HepG2 (cell line): ENCODE measurements at regions not wholly inside any gene's neighbourhood (a gene's known extent, or its start where the extent isn't known, plus 50 kb on each side); places are given as distances from the start of the nearest gene placed in this dataset.

Experiments used
- BORCS8-MEF2B ChIP-seq: sonication (generic); formaldehyde crosslinking; IDR thresholded peaks from 2 replicates; pipeline ENCODE4 v1.8.0; 2022; ENCODE audit warnings: mild to moderate bottlenecking, missing genetic modification reagents
- DMAP1 ChIP-seq: IDR thresholded peaks from 2 replicates; pipeline ENCODE4 v1.6.1; 2016
- GATAD2A ChIP-seq: IDR thresholded peaks from 2 replicates; pipeline ENCODE4 v1.6.1; 2016
- GTF3A ChIP-seq: sonication (generic); formaldehyde crosslinking; conservative IDR thresholded peaks from 2 replicates; pipeline ENCODE4 v1.4.0; 2020; ENCODE audit warnings: mild to moderate bottlenecking, missing genetic modification reagents
- HNRNPK ChIP-seq: fragments of 200-400 bp; formaldehyde crosslinking; IDR thresholded peaks from 2 replicates; pipeline ENCODE4 v1.6.1; 2018; ENCODE audit warnings: low read length, low read depth, moderate library complexity, mild to moderate bottlenecking; ENCODE audit not compliant: poor library complexity, severe bottlenecking
- MTF2 ChIP-seq: sonication (generic); formaldehyde crosslinking; IDR thresholded peaks from 2 replicates; pipeline ENCODE4 v1.5.0; 2020; ENCODE audit warnings: missing genetic modification reagents, borderline replicate concordance
- SAP130 ChIP-seq: IDR thresholded peaks from 2 replicates; pipeline ENCODE4 v1.6.1; 2016; ENCODE audit warnings: low read depth
- ZNF138 ChIP-seq: sonication (generic); formaldehyde crosslinking; IDR thresholded peaks from 2 replicates; pipeline ENCODE4 v1.5.0; 2020; ENCODE audit warnings: mild to moderate bottlenecking, low read depth, missing genetic modification reagents
- ZNF225 ChIP-seq: sonication (generic); formaldehyde crosslinking; IDR thresholded peaks from 2 replicates; pipeline ENCODE4 v1.4.0; 2020; ENCODE audit warnings: mild to moderate bottlenecking, missing genetic modification reagents
- ZNF234 ChIP-seq: sonication (generic); formaldehyde crosslinking; conservative IDR thresholded peaks from 2 replicates; pipeline ENCODE4 v1.5.1; 2020; ENCODE audit warnings: mild to moderate bottlenecking, missing genetic modification reagents
- ZNF274 ChIP-seq: sonication (generic); formaldehyde crosslinking; IDR thresholded peaks from 2 replicates; pipeline ENCODE4 v1.5.1; 2020; ENCODE audit warnings: mild to moderate bottlenecking, missing genetic modification reagents
- ZNF598 ChIP-seq: sonication (generic); formaldehyde crosslinking; IDR thresholded peaks from 2 replicates; pipeline ENCODE4 v1.5.1; 2020; ENCODE audit warnings: mild to moderate bottlenecking, missing genetic modification reagents, borderline replicate concordance
- ZNF788 ChIP-seq: sonication (generic); formaldehyde crosslinking; IDR thresholded peaks from 2 replicates; pipeline ENCODE4 v1.5.0; 2020; ENCODE audit warnings: mild to moderate bottlenecking, missing genetic modification reagents, borderline replicate concordance
- TF ChIP-seq, protein P1 (sequence below): sonication (generic); formaldehyde crosslinking; IDR thresholded peaks from 2 replicates; pipeline ENCODE4; 2020; ENCODE audit warnings: missing genetic modification reagents, mild to moderate bottlenecking, borderline replicate concordance
- TF ChIP-seq, protein P2 (sequence below): sonication (generic); formaldehyde crosslinking; IDR thresholded peaks from 2 replicates; pipeline ENCODE4 v1.4.0; 2020; ENCODE audit warnings: missing genetic modification reagents
- TF ChIP-seq, protein P3 (sequence below): sonication (generic); formaldehyde crosslinking; IDR thresholded peaks from 2 replicates; pipeline ENCODE4 v1.5.0; 2020; ENCODE audit warnings: missing genetic modification reagents
- TF ChIP-seq, protein P4 (sequence below): sonication (generic); formaldehyde crosslinking; IDR thresholded peaks from 2 replicates; pipeline ENCODE4 v1.9.0; 2021; ENCODE audit warnings: missing genetic modification reagents, mild to moderate bottlenecking, borderline replicate concordance

DNA sequence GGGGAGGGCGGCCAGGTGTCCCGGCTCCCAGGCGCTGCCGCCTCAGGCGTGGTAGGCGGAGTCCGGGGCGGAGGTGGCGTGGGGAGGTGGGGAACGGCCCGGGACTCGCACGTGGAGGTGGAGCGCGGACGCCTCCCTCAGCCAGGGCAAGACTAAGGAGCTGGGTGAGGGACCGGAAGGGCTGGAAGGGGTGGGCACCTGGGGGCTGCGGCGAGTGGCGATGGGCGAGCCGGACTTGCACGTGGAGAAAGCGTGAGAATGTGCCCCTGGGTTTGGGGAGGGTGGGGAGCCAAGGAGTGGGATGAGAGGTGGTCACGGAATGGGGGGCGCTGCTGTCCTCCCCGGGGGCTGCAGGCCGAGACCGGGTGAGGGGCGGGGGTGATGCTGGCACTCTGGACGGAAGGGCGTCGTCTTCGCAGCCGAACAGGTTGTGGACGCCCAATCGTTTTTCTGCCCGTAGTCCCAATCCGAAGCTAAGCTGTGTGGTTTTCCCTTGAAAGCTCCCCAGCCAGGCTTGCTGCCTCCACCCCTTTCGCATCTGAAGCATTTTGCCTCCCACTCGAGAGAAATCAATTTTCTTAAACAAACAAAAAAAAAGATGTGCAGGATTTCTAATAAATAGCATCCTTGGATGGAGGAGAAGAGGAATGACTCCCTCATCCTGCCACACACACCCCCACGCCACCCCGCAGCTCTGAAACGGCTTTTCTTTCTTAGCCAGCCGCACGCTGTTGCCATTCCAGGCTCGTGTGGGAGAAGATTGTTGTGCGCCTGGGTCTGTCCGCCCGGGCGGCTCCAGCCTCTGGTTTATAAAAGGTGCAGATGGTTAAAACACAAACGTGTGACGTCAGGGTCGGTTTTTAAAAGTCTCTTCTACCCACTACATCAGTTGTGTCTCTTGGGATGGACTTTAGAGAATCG, 62.5 kb upstream of the ANKRD28 start (continued):
- TF ChIP-seq, protein P1, sequence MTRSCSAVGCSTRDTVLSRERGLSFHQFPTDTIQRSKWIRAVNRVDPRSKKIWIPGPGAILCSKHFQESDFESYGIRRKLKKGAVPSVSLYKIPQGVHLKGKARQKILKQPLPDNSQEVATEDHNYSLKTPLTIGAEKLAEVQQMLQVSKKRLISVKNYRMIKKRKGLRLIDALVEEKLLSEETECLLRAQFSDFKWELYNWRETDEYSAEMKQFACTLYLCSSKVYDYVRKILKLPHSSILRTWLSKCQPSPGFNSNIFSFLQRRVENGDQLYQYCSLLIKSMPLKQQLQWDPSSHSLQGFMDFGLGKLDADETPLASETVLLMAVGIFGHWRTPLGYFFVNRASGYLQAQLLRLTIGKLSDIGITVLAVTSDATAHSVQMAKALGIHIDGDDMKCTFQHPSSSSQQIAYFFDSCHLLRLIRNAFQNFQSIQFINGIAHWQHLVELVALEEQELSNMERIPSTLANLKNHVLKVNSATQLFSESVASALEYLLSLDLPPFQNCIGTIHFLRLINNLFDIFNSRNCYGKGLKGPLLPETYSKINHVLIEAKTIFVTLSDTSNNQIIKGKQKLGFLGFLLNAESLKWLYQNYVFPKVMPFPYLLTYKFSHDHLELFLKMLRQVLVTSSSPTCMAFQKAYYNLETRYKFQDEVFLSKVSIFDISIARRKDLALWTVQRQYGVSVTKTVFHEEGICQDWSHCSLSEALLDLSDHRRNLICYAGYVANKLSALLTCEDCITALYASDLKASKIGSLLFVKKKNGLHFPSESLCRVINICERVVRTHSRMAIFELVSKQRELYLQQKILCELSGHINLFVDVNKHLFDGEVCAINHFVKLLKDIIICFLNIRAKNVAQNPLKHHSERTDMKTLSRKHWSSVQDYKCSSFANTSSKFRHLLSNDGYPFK (CRISPR knock-in tag): 0 out of 2 replicates have a peak, but pooled peaks have one; percentile 30
- TF ChIP-seq, protein P2, sequence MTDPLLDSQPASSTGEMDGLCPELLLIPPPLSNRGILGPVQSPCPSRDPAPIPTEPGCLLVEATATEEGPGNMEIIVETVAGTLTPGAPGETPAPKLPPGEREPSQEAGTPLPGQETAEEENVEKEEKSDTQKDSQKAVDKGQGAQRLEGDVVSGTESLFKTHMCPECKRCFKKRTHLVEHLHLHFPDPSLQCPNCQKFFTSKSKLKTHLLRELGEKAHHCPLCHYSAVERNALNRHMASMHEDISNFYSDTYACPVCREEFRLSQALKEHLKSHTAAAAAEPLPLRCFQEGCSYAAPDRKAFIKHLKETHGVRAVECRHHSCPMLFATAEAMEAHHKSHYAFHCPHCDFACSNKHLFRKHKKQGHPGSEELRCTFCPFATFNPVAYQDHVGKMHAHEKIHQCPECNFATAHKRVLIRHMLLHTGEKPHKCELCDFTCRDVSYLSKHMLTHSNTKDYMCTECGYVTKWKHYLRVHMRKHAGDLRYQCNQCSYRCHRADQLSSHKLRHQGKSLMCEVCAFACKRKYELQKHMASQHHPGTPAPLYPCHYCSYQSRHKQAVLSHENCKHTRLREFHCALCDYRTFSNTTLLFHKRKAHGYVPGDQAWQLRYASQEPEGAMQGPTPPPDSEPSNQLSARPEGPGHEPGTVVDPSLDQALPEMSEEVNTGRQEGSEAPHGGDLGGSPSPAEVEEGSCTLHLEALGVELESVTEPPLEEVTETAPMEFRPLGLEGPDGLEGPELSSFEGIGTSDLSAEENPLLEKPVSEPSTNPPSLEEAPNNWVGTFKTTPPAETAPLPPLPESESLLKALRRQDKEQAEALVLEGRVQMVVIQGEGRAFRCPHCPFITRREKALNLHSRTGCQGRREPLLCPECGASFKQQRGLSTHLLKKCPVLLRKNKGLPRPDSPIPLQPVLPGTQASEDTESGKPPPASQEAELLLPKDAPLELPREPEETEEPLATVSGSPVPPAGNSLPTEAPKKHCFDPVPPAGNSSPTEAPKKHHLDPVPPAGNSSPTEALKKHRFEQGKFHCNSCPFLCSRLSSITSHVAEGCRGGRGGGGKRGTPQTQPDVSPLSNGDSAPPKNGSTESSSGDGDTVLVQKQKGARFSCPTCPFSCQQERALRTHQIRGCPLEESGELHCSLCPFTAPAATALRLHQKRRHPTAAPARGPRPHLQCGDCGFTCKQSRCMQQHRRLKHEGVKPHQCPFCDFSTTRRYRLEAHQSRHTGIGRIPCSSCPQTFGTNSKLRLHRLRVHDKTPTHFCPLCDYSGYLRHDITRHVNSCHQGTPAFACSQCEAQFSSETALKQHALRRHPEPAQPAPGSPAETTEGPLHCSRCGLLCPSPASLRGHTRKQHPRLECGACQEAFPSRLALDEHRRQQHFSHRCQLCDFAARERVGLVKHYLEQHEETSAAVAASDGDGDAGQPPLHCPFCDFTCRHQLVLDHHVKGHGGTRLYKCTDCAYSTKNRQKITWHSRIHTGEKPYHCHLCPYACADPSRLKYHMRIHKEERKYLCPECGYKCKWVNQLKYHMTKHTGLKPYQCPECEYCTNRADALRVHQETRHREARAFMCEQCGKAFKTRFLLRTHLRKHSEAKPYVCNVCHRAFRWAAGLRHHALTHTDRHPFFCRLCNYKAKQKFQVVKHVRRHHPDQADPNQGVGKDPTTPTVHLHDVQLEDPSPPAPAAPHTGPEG (CRISPR knock-in tag): no peak
- peak; percentile 44 for TF ChIP-seq SAP130
- no peak for TF ChIP-seq GTF3A (CRISPR knock-in tag)
- 0 out of 2 replicates have a peak, but pooled peaks have one; percentile 51 for TF ChIP-seq ZNF234 (CRISPR knock-in tag)
- TF ChIP-seq, protein P3, sequence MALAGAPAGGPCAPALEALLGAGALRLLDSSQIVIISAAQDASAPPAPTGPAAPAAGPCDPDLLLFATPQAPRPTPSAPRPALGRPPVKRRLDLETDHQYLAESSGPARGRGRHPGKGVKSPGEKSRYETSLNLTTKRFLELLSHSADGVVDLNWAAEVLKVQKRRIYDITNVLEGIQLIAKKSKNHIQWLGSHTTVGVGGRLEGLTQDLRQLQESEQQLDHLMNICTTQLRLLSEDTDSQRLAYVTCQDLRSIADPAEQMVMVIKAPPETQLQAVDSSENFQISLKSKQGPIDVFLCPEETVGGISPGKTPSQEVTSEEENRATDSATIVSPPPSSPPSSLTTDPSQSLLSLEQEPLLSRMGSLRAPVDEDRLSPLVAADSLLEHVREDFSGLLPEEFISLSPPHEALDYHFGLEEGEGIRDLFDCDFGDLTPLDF (CRISPR knock-in tag): no peak
- TF ChIP-seq, protein P4, sequence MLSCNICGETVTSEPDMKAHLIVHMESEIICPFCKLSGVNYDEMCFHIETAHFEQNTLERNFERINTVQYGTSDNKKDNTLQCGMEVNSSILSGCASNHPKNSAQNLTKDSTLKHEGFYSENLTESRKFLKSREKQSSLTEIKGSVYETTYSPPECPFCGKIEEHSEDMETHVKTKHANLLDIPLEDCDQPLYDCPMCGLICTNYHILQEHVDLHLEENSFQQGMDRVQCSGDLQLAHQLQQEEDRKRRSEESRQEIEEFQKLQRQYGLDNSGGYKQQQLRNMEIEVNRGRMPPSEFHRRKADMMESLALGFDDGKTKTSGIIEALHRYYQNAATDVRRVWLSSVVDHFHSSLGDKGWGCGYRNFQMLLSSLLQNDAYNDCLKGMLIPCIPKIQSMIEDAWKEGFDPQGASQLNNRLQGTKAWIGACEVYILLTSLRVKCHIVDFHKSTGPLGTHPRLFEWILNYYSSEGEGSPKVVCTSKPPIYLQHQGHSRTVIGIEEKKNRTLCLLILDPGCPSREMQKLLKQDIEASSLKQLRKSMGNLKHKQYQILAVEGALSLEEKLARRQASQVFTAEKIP (CRISPR knock-in tag): no peak
- TF ChIP-seq ZNF788 (CRISPR knock-in tag): peak; percentile 55; the same call in 1 of the 2 replicates
- no peak for TF ChIP-seq MTF2 (CRISPR knock-in tag)
- TF ChIP-seq DMAP1 (CRISPR knock-in tag): peak; percentile 69
- 0 out of 2 replicates have a peak, but pooled peaks have one; percentile 7 for TF ChIP-seq GATAD2A (CRISPR knock-in tag)
- peak; percentile 33; the same call in 1 of the 2 replicates for TF ChIP-seq ZNF274 (CRISPR knock-in tag)
- peak; percentile 50; the same call in 1 of the 2 replicates for TF ChIP-seq ZNF598
- 0 out of 2 replicates have a peak, but pooled peaks have one; percentile 52 for TF ChIP-seq ZNF225 (CRISPR knock-in tag)
- no peak for TF ChIP-seq ZNF138 (CRISPR knock-in tag)
- peak; percentile 85 for TF ChIP-seq HNRNPK
- no peak for TF ChIP-seq BORCS8-MEF2B (CRISPR knock-in tag)
